Endothelial cell of umbilical vein (primary cell): ENCODE measurements at regions not wholly inside any gene's neighbourhood (a gene's known extent, or its start where the extent isn't known, plus 50 kb on each side); places are given as distances from the start of the nearest gene placed in this dataset.

Experiments
- BruUV-seq: library from RNA; stranded (reverse); fragments of 400-500 nt; replicated peaks from 2 replicates; lab custom pipeline; 2021; lab: Mats Ljungman, UMichigan
- CTCF ChIA-PET: fragments of 300-600, 350-600 bp; sonication (Branson Sonifier 250); formaldehyde crosslinking; loops from one replicate; lab custom pipeline; 2021; ENCODE audit warnings: antibody characterized with exemption, inconsistent platforms; lab: Charles Lee
- POLR2A ChIA-PET: fragments of 300-600, 350-600 bp; sonication (Branson Sonifier 250); formaldehyde crosslinking; loops from one replicate; lab custom pipeline; 2021; ENCODE audit warnings: antibody characterized with exemption, inconsistent platforms; lab: Charles Lee
- DNase-seq: peaks from one replicate; pipeline ENCODE4 v3.0.0-alpha.2; 2011; ENCODE audit warnings: low read depth, low spot score
- FAIRE-seq: peaks from 2 replicates; lab custom pipeline; 2011; peaks lifted over from hg19 to GRCh38; lab: Jason Lieb, UNC
- H2AFZ ChIP-seq: 2 replicates; pipeline ENCODE4 v1.6.0; 2012; ENCODE audit warnings: low read depth, low read length, control low read depth, inconsistent platforms
- H3K27ac ChIP-seq: 2 replicates; pipeline ENCODE4 v1.5.1; 2011; ENCODE audit warnings: low read depth, mild to moderate bottlenecking, control low read depth, low read length, moderate library complexity; ENCODE audit not compliant: insufficient read depth
- H3K27me3 ChIP-seq, 2 experiments: 2 replicates each; pipeline versions ENCODE4 v1.6.0 to v1.6.1; 2011; ENCODE audit warnings: low read length in 2 of 2, mixed read lengths in 1 of 2; ENCODE audit not compliant: control insufficient read depth in 2 of 2, insufficient read depth in 2 of 2
- H3K36me3 ChIP-seq, 2 experiments: 2 replicates in 1 of 2; 3 replicates in 1 of 2; pipeline ENCODE4 v1.5.1; 2011; ENCODE audit warnings: low read length in 2 of 2, mild to moderate bottlenecking in 1 of 2, moderate library complexity in 1 of 2; ENCODE audit not compliant: control insufficient read depth in 2 of 2, insufficient read depth in 2 of 2; ENCODE audit errors: extremely low read depth in 1 of 2
- H3K4me1 ChIP-seq: 3 replicates; pipeline ENCODE4 v1.5.1; 2011; ENCODE audit warnings: mild to moderate bottlenecking, low read length; ENCODE audit not compliant: control insufficient read depth, insufficient read depth; ENCODE audit errors: extremely low read depth
- H3K4me2 ChIP-seq: 2 replicates; pipeline ENCODE4 v1.6.1; 2011; ENCODE audit warnings: low read length, control low read depth, mixed read lengths; ENCODE audit not compliant: insufficient read depth
- H3K4me3 ChIP-seq, 3 experiments: fragments of 200-600 bp in 1 of 3; sonication (generic), shearing (Covaris generic) in 1 of 3; replicated peaks in 1 of 3; 2 replicates each; pipeline ENCODE4 v1.5.1; 2011 to 2016; ENCODE audit warnings: control low read depth in 3 of 3, low read length in 3 of 3, mild to moderate bottlenecking in 2 of 3, inconsistent platforms in 1 of 3, low read depth in 1 of 3, moderate library complexity in 1 of 3; ENCODE audit not compliant: insufficient read depth in 1 of 3
- H3K79me2 ChIP-seq: 2 replicates; pipeline ENCODE4 v1.6.0; 2012; ENCODE audit warnings: low read length, inconsistent platforms; ENCODE audit not compliant: control insufficient read depth, insufficient read depth
- H3K9ac ChIP-seq: replicated peaks from 2 replicates; pipeline ENCODE3; 2011; ENCODE audit warnings: low read length, control low read depth; ENCODE audit not compliant: insufficient read depth; ENCODE audit errors: extremely low read depth
- H3K9me1 ChIP-seq: replicated peaks from 3 replicates; pipeline ENCODE4 v1.6.0; 2011; ENCODE audit warnings: mild to moderate bottlenecking, low read length; ENCODE audit not compliant: control insufficient read depth, insufficient read depth; ENCODE audit errors: extremely low read depth
- H3K9me3 ChIP-seq: replicated peaks from 2 replicates; pipeline ENCODE4 v1.5.1; 2012; ENCODE audit warnings: low read length, inconsistent platforms; ENCODE audit not compliant: control insufficient read depth, insufficient read depth
- H4K20me1 ChIP-seq: replicated peaks from 2 replicates; pipeline ENCODE3; 2011; ENCODE audit warnings: mild to moderate bottlenecking, low read length; ENCODE audit not compliant: control insufficient read depth, insufficient read depth; ENCODE audit errors: extremely low read depth
- CTCF ChIP-seq, 2 donors: IDR thresholded peaks; 1 replicate in 1 of 2; 2 replicates in 1 of 2; pipeline ENCODE4 v1.5.1; 2011; ENCODE audit warnings: low read length in 2 of 2, mild to moderate bottlenecking in 2 of 2, moderate library complexity in 2 of 2, control low read depth in 1 of 2, inconsistent platforms in 1 of 2, low read depth in 1 of 2; ENCODE audit not compliant: insufficient read depth in 1 of 2; ENCODE audit errors: extremely low read depth in 1 of 2
- EZH2 ChIP-seq: IDR thresholded peaks from 2 replicates; pipeline ENCODE4 v1.6.1; 2012; ENCODE audit warnings: borderline replicate concordance, low read depth, mild to moderate bottlenecking, moderate library complexity, low read length, inconsistent platforms; ENCODE audit not compliant: severe bottlenecking
- FOS ChIP-seq: IDR thresholded peaks from 2 replicates; pipeline ENCODE4 v1.6.1; 2011; ENCODE audit warnings: mild to moderate bottlenecking, low read length, moderate library complexity, borderline replicate concordance; ENCODE audit not compliant: insufficient read depth
- GATA2 ChIP-seq: IDR thresholded peaks from 2 replicates; pipeline ENCODE4 v1.7.0; 2011; ENCODE audit warnings: low read depth, mild to moderate bottlenecking, moderate library complexity, mixed read lengths, low read length; ENCODE audit not compliant: insufficient read length, insufficient read depth
- JUN ChIP-seq: IDR thresholded peaks from 2 replicates; pipeline ENCODE4 v1.6.1; 2011; ENCODE audit warnings: borderline replicate concordance, low read depth; ENCODE audit not compliant: insufficient read length, insufficient read depth
- MAX ChIP-seq: IDR thresholded peaks from 2 replicates; pipeline ENCODE4 v1.6.1; 2011; ENCODE audit not compliant: insufficient read depth, insufficient read length
- MYC ChIP-seq: IDR thresholded peaks from one replicate; pipeline ENCODE4 v1.6.1; 2011; ENCODE audit warnings: mild to moderate bottlenecking, low read depth, low read length
- POLR2A ChIP-seq: IDR thresholded peaks from 2 replicates; pipeline ENCODE4 v1.6.1; 2012; ENCODE audit warnings: low read depth, mild to moderate bottlenecking, control low read depth, low read length
- POLR2AphosphoS5 ChIP-seq: IDR thresholded peaks from 2 replicates; pipeline ENCODE4 v1.6.1; 2012; ENCODE audit warnings: low read depth, mild to moderate bottlenecking, control low read depth, low read length, moderate library complexity; ENCODE audit not compliant: insufficient read depth
- dilution Hi-C: fragments of 300-500 bp; cut with MboI; formaldehyde crosslinking; loops from one replicate; pipeline ENCODE4 v1.15.0; 2019; ENCODE audit warnings: low sequenced_read_pairs; ENCODE audit not compliant: extremely low pct_ligation_motif_present
- intact Hi-C: fragments of 100-400 bp; cut with micrococcal nuclease; formaldehyde crosslinking; loops from one replicate; pipeline ENCODE4 v1.10.0; 2022

GRCh38 chr15:36313736-36314280 lies 265.6 kb upstream of the CDIN1 start:
- Histone ChIP-seq H3K9ac (no peak overlapping the region), H3K27me3 (no peaks in the 10 kb centered on the region), H3K4me2 (no peak overlapping the region), H3K9me1 (no peaks in the 10 kb centered on the region), H3K36me3 (no peaks in the 10 kb centered on the region), H3K9me3 (no peaks in the 10 kb centered on the region), H3K4me1 (no peaks in the 10 kb centered on the region), H4K20me1 (no peaks in the 10 kb centered on the region), H3K4me3 (no peak overlapping the region), H3K79me2 (no peaks in the 10 kb centered on the region), H3K27ac (no peak overlapping the region), H2AFZ (no peak overlapping the region)
- POLR2A ChIA-PET = no interaction called here
- BruUV-seq = no TSS peak
- no peak for FAIRE-seq
- no peak for DNase-seq
- CTCF ChIA-PET = no interaction called here
- TF ChIP-seq EZH2 (no peak), MYC (no peak), MAX (no peak), POLR2AphosphoS5 (no peak), POLR2A (no peak), JUN (no peak), FOS (no peak)
- dilution Hi-C loops = no loop called here
- intact Hi-C loops = no loop called here

- POLR2A ChIA-PET = no interaction called here
- dilution Hi-C loops = no loop called here
- no peak for FAIRE-seq
These were observed 263.8 kb upstream of the CDIN1 start for GRCh38 chr15:36315649-36316048.

More at GRCh38 chr15:36315649-36316048, 263.8 kb upstream of the CDIN1 start:
- no peak overlapping the region for H3K4me3 ChIP-seq
- no peaks in the 10 kb centered on the region for H3K27me3 ChIP-seq
- no peaks in the 10 kb centered on the region for H3K79me2 ChIP-seq
- H3K4me2 ChIP-seq = no peak overlapping the region
- H3K9ac ChIP-seq = no peak overlapping the region
- no peak overlapping the region for H2AFZ ChIP-seq
- intact Hi-C loops = no loop called here
- CTCF ChIA-PET = no interaction called here
- H3K9me3 ChIP-seq = no peaks in the 10 kb centered on the region
- no peaks in the 10 kb centered on the region for H4K20me1 ChIP-seq
- H3K4me1 ChIP-seq = no peaks in the 10 kb centered on the region
- TF ChIP-seq MAX = no peak
- no peak for TF ChIP-seq JUN
- no peak for TF ChIP-seq MYC
- TF ChIP-seq POLR2AphosphoS5 = no peak
- no peak for TF ChIP-seq EZH2
- no peak for TF ChIP-seq POLR2A
- TF ChIP-seq GATA2 = no peak
- TF ChIP-seq CTCF (IDR thresholded peaks at IDR 0.05; ENCODE audit: extremely low read depth in 1 of 2, insufficient read depth in 1 of 2, low read depth in 1 of 2, low read length in 2 of 2) = no peak
- TF ChIP-seq FOS = no peak
- H3K27ac ChIP-seq = no peak overlapping the region
- no TSS peak for BruUV-seq
- H3K9me1 ChIP-seq = no peaks in the 10 kb centered on the region
- no peak for DNase-seq
- no peaks in the 10 kb centered on the region for H3K36me3 ChIP-seq
